ENCODE measurements at regions not wholly inside any gene's neighbourhood (a gene's known extent, or its start where the extent isn't known, plus 50 kb on each side); places are given as distances from the start of the nearest gene placed in this dataset.

DNA sequence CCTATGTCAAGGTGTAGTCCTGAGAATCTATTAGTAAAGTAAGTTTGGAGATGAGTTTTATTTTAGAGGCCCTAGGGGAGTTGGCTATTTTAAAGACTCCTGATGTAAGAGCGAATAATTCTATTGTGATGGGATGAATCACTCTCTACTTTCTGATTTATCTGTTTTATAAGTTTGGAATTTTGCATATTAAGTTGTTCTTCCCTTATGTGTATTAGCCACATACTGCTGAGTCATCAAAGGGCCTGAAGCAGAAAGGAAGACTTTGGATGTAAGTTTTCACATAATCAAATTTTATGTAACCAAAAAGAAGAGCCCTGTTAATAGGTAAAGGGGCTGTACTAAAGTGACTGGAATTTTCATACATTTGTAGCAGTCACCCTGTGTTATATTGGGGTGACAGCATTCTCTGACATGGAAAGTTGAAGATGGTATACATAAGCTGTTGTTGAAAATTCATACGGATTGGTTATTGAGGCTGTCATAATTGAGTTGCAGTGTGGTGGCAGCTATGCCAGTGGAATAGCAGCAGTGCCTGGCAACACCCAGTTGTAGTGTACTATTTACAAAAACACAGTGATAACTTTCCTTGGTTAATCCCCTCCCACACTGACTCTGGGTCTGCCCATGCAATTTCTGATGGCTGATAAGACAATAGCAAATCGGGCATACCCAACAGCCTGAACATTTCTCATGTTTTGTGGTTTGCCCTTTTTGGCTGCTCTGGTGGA, 90.6 kb upstream of the NTM start:
- TF ChIP-seq, protein P1, sequence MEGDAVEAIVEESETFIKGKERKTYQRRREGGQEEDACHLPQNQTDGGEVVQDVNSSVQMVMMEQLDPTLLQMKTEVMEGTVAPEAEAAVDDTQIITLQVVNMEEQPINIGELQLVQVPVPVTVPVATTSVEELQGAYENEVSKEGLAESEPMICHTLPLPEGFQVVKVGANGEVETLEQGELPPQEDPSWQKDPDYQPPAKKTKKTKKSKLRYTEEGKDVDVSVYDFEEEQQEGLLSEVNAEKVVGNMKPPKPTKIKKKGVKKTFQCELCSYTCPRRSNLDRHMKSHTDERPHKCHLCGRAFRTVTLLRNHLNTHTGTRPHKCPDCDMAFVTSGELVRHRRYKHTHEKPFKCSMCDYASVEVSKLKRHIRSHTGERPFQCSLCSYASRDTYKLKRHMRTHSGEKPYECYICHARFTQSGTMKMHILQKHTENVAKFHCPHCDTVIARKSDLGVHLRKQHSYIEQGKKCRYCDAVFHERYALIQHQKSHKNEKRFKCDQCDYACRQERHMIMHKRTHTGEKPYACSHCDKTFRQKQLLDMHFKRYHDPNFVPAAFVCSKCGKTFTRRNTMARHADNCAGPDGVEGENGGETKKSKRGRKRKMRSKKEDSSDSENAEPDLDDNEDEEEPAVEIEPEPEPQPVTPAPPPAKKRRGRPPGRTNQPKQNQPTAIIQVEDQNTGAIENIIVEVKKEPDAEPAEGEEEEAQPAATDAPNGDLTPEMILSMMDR (IDR thresholded peaks at IDR 0.05; ENCODE audit: partially characterized antibody, unreplicated experiment), result no peak
- no peak overlapping the region for H3K27ac Mint-ChIP-seq (ENCODE audit: unreplicated experiment)
- no peaks in the 10 kb centered on the region for H3K9me3 Mint-ChIP-seq (ENCODE audit: unreplicated experiment)
- DNase-seq, result no peak
- H3K36me3 Mint-ChIP-seq (ENCODE audit: unreplicated experiment), result no peaks in the 10 kb centered on the region
- peaks cover 4% of the 10 kb centered on the region for H3K27me3 Mint-ChIP-seq (ENCODE audit: unreplicated experiment)
- H3K4me3 Mint-ChIP-seq (ENCODE audit: unreplicated experiment), result no peak overlapping the region
- H3K4me1 Mint-ChIP-seq (ENCODE audit: low read depth, unreplicated experiment), result no peaks in the 10 kb centered on the region

DNA sequence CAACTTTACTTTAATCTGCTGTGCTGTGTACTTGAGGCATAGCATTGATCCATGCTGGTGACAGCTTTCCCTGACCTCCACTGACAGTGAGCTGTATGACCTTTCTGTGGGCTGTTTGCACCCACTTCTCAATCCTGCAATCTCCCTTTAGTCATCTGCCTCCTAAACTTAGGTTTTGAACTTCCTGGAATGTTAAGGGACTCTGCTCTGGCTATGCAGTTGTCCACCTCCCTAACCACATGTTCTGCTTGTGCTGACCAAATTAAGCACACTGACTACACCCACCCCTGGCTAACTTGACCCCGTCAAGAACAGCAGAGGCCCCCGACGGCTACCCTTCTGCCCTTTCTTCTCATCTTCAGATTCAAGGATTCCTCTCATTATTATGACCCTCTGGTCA, 89.1 kb upstream of the NTM start:
- DNase-seq, result no peak

DNA sequence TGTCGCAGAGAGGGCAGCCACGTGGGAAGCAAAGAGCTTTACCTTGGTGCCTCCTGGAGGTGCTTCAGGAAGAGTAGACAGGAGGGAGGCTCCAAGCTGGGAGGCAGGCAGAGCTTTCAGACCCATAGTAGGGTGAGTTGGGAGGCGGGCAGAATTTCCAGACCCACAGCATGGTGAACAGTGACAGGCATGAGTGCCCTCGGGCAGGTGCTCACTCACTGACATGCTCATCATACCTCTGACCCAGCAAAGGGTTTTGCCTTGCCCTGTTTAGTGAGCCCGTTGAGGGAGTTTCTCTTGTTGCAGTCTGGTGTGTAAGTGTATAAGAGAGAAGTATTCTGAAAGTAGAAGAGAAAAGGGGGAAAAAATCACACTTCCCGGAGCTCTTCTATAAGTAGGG, 86.4 kb upstream of the NTM start:
- H3K4me1 Mint-ChIP-seq (ENCODE audit: low read depth, unreplicated experiment), result no peaks in the 10 kb centered on the region
- H3K27me3 Mint-ChIP-seq (ENCODE audit: unreplicated experiment), result peaks cover 4% of the 10 kb centered on the region
- TF ChIP-seq, protein P1 (IDR thresholded peaks at IDR 0.05; ENCODE audit: partially characterized antibody, unreplicated experiment), result no peak
- no peaks in the 10 kb centered on the region for H3K36me3 Mint-ChIP-seq (ENCODE audit: unreplicated experiment)
- DNase-seq, result no peak
- no peak overlapping the region for H3K4me3 Mint-ChIP-seq (ENCODE audit: unreplicated experiment)
- no peak overlapping the region for H3K27ac Mint-ChIP-seq (ENCODE audit: unreplicated experiment)
- no peaks in the 10 kb centered on the region for H3K9me3 Mint-ChIP-seq (ENCODE audit: unreplicated experiment)

More for the DNA sequence above, 89.1 kb upstream of the NTM start:
- Mint-ChIP-seq H3K4me3 (ENCODE audit: unreplicated experiment) (no peak overlapping the region), H3K27me3 (ENCODE audit: unreplicated experiment) (peaks cover 4% of the 10 kb centered on the region), H3K9me3 (ENCODE audit: unreplicated experiment) (no peaks in the 10 kb centered on the region), H3K27ac (ENCODE audit: unreplicated experiment) (no peak overlapping the region), H3K36me3 (ENCODE audit: unreplicated experiment) (no peaks in the 10 kb centered on the region), H3K4me1 (ENCODE audit: low read depth, unreplicated experiment) (no peaks in the 10 kb centered on the region)
- TF ChIP-seq, protein P1 (IDR thresholded peaks at IDR 0.05; ENCODE audit: partially characterized antibody, unreplicated experiment), result no peak

DNA sequence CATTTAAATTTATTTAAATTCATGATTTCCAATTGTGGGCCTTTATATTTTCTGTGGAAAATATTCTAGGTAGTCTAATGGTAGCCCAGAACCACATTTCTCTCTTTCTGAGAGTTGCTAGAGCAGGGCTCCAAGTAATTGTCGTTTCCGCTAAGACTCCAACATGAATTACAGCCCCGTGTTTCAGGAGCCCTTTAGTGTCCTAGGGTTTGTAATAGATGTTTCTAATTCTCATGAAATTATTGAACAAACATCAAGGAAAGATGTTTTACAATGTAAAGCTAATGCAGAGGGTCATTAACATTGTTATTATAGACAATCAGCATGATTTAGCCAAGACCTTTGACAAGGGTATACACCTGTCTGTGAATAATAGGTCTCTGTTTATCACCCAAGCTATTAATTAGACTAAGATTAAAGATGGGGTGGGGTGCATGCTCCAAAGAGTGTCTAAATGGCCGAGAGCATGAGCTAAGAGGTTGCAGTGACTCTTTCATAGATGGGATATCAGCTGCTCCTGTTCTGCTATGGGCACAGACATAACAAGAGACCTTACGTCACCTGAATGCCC, 81.8 kb upstream of the NTM start:
- Mint-ChIP-seq H3K9me3 (ENCODE audit: unreplicated experiment) (no peaks in the 10 kb centered on the region), H3K36me3 (ENCODE audit: unreplicated experiment) (no peaks in the 10 kb centered on the region), H3K4me3 (ENCODE audit: unreplicated experiment) (no peak overlapping the region), H3K4me1 (ENCODE audit: low read depth, unreplicated experiment) (peaks cover 3% of the 10 kb centered on the region), H3K27ac (ENCODE audit: unreplicated experiment) (no peak overlapping the region), H3K27me3 (ENCODE audit: unreplicated experiment) (no peaks in the 10 kb centered on the region)
- no peak for DNase-seq
- TF ChIP-seq, protein P1 (IDR thresholded peaks at IDR 0.05; ENCODE audit: partially characterized antibody, unreplicated experiment), result no peak

DNA sequence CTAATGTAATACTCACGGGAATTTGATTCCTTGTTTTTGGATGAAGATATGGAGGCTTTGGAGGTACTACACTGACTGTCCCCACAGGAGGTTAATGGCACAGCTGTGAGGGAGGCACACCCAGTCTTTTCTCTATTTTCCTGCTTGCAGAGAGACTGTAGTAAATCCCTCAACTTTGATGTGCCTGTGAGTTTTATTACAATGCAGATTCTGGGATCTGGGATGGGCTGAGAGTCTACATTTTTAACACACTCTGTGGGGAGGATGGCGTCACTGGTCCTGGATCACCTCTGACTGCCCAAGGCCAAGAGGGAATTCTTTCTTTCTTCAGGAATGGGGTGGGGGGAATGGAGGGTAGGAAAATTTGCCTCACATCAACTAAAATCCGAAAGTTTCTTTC, 80.2 kb upstream of the NTM start:
- Mint-ChIP-seq H3K27me3 (ENCODE audit: unreplicated experiment) (no peaks in the 10 kb centered on the region), H3K4me3 (ENCODE audit: unreplicated experiment) (no peak overlapping the region), H3K36me3 (ENCODE audit: unreplicated experiment) (no peaks in the 10 kb centered on the region), H3K4me1 (ENCODE audit: low read depth, unreplicated experiment) (peaks cover 3% of the 10 kb centered on the region), H3K9me3 (ENCODE audit: unreplicated experiment) (no peaks in the 10 kb centered on the region), H3K27ac (ENCODE audit: unreplicated experiment) (no peak overlapping the region)
- no peak for DNase-seq
- TF ChIP-seq, protein P1 (IDR thresholded peaks at IDR 0.05; ENCODE audit: partially characterized antibody, unreplicated experiment), result no peak

All from glutamatergic neuron (in vitro differentiated cells).